Islet precursor cell (in vitro differentiated cells): ENCODE measurements at regions not wholly inside any gene's neighbourhood (a gene's known extent, or its start where the extent isn't known, plus 50 kb on each side); places are given as distances from the start of the nearest gene placed in this dataset.

Source experiments
- DNase-seq: peaks from one replicate; pipeline ENCODE4 v3.0.0-alpha.2; 2018

DNA sequence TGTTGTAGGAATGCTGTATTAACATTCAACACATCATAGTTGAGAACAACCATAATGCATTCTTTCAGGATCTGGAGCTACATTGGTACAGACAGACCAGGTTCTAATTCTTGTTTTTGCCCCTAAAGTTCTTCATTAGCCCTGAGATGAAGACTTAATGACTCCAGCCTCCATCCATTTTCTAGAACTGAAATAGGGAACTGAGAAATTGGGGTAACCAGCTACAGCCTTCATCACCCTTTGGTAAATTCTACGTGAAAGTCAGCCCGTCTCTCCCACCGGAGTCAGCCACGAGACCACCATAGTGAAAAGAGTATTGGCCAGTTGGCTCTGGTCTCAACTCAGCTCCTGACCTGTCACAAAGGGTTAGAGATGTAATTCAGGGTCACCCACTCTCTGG, 164.0 kb downstream of the NUAK1 start:
- DNase-seq = no peak

DNA sequence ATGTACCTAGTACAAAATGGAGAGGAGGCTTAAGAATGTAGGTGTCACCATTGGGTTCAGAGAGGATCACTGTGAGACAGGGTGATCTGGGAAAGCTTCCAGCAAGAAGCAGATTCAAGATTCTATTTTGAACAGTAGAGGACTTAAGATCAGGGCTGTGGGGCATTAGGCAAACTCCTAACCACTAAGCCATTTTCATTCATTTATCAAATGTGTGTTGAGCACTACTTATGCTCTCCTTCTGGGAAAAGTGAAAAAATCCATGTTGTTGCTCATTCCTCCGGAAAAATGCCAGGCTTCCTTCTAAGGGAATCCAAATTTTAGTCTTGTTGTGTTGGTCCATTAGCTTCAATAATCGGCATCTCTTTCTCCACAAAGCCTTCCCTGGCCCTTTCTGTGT, 163.4 kb downstream of the NUAK1 start:
- no peak for DNase-seq

DNA sequence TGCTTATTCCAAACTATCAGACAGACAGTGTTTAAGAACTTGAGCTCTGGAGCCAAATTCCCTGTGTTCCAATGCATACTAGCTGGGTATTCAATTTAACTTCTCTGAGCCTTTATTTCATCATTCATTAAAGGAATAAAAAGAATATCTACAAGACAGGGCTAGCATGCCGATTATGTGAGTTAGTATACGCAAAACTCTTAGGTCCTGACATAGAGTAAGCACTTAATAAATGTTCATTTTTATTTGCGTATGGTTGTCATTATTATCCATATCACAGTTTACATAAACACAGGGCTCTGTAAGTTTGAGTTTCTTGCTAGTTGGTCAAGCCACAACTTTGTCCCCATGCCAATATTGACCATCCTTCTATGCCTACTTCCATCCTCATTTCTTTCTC, 161.5 kb downstream of the NUAK1 start:
- DNase-seq = no peak

DNA sequence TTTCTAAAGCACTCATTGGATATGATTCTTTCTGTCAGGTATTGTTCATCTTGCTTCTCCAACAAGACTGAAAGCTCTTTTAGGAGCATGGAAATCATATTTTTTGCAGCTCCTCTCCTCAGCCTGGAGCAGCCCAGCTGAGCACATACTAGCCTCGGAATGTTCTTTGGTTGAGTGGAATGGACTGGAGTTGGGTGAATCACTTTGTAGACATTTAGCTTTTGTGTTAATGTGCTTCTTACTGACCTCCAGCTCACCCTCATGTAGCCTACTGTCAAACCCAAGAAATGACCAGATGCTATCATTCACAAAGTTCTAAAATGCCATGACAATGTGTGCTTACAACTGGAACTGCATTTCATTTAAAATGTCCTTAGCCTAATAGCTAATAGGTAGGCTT, 161.1 kb downstream of the NUAK1 start:
- no peak for DNase-seq

DNA sequence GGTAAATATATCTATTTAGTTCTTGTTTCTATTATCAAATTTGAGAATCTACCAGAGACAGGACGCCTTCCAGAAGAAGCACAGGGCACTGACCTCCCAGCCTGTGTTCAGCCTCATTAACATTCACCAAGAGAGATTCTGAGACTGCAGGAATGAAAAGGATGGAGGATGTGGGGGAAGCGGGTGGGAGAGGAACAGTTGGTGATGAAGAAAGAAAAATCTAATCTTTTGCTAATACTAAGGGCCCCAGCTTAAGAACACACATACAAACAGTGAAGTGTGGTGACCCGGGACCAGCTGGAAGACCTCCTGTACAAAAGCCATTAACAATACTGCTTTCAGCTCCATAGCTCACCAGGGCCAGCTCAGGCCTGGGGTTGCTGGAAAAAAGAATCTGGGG, 160.5 kb downstream of the NUAK1 start:
- no peak for DNase-seq

- DNase-seq = no peak
Measured at GRCh38 chr12:105978686-105979085, 160.1 kb downstream of the NUAK1 start.

- no peak for DNase-seq
Measured at GRCh38 chr12:105980085-105980484, 158.7 kb downstream of the NUAK1 start.

DNA sequence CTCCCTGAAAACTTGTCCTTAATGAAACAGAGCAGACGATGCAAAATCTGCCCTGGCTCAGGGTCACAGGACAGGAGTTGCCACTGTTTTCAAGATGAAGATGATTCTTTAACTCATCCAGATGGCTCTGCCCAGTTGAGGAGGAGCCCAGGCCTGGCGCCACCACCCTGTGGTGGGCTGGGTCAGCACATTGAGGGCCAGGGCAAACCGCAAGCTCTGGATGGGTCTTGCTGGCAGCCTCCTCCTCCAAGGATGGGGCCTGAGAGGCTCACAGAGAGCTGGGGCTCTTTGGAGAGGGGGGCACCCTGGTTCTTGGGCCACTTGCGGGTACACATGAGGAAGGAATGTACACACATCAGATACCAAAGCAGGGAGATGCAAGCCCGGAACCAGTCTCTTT, 158.2 kb downstream of the NUAK1 start:
- no peak for DNase-seq

- DNase-seq = no peak
Measured at GRCh38 chr12:105982022-105982421, 156.7 kb downstream of the NUAK1 start.

- no peak for DNase-seq
Measured at GRCh38 chr12:105983622-105984320, 155.0 kb downstream of the NUAK1 start.

GRCh38 chr12:105985383-105985782, 153.4 kb downstream of the NUAK1 start:
- DNase-seq = no peak

- DNase-seq = peak; percentile 62
Measured at GRCh38 chr12:105986779-105987684, 151.7 kb downstream of the NUAK1 start.

GRCh38 chr12:105987685-105988035, 151.1 kb downstream of the NUAK1 start:
- no peak for DNase-seq

- no peak for DNase-seq
Measured at GRCh38 chr12:105992849-105993740, 145.7 kb downstream of the NUAK1 start.

GRCh38 chr12:105993766-105994555, 144.8 kb downstream of the NUAK1 start:
- no peak for DNase-seq

DNA sequence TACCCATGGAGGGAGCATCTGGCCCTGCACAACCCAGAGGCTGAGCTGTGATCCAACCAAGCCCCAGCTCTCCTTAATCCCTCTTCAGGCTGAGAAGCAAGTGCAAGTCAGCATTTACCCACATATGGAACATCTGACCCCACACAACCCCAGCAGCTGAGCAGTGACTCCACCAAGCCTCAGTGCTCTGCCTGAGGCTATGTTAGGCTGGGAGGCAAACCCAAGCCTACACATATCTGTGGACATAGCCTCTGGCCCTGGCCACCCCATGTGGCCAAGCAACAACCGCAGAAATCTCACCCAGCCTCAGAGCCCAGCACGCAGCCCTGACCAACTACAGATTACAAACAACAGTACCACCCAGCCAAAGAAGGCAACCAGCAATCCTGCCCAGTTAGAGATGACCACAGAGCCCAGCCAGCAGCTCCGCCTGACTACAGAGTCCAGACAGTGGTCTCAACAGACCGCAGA, 142.8 kb downstream of the NUAK1 start:
- no peak for DNase-seq

GRCh38 chr12:105998561-105998960, 140.2 kb downstream of the NUAK1 start:
- no peak for DNase-seq

- DNase-seq = no peak
Measured at GRCh38 chr12:106000382-106001104, 138.2 kb downstream of the NUAK1 start.

- DNase-seq = no peak
Measured at GRCh38 chr12:106001105-106001836, 137.5 kb downstream of the NUAK1 start.

DNA sequence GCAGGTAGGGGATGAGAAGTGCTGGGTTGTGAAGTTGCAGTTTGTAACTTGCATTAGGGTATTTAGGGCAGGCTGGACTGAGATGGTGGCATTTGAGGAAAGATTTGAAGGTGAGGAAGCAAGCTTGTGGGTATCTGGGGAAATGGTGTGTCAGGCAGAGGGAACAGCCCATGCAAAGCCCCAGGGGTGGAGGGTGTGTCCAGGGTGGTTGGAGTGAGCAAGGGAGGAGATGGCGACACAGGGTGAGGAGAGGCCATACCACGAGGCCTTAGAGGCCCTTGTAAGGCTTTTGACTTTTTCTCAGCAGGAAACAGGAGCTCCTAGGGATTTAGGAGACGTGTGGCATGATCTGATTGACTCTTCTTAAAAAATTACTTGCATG, 136.9 kb downstream of the NUAK1 start:
- no peak for DNase-seq

DNA sequence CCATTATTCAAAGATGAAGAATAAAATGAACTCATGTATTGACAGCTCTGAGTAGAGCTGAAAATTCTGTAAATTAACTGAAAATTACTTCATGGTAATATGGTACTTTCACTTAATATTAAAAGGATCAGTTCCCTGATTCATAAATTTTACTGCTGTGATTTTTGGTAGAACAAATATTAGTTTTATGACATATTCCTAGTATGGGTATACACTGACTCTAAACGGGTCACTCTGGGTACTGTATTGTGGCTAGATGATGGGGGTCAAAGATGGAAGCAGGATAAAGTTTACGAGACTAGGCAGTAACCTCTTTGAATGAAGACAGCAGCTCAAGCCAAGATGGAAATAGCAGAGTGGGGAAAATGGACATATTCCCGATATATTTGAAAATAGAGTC, 135.5 kb downstream of the NUAK1 start:
- no peak for DNase-seq
